ENCODE measurements at regions not wholly inside any gene's neighbourhood (a gene's known extent, or its start where the extent isn't known, plus 50 kb on each side); places are given as distances from the start of the nearest gene placed in this dataset.

DNA sequence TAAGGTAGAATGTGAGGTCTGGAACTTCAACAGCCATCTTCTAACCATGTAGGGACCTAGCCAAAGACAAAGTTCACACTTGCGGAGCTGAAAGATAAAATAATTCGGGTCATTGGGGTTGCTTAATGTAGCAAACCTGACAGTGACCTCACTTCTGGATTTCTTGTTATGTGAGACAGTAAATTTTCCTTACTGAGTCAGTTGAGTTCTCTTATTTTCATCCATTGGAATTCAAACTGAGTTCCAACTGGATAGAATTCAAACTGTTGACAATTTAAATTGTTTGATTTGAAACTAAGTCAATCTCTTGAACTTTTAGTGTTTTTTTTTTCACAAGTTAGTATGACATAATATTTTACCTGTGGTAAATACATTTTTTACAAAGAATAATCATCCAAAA, 406.5 kb downstream of the ADAMTS20 start:
- TF ChIP-seq IKZF3 (tag by site-specific recombination; IDR thresholded peaks at IDR 0.05) (no peak), OSR2 (tag by site-specific recombination; IDR thresholded peaks at IDR 0.05) (no peak), ZNF133 (tag by site-specific recombination; IDR thresholded peaks at IDR 0.05) (no peak)
- TF ChIP-seq, protein P1, sequence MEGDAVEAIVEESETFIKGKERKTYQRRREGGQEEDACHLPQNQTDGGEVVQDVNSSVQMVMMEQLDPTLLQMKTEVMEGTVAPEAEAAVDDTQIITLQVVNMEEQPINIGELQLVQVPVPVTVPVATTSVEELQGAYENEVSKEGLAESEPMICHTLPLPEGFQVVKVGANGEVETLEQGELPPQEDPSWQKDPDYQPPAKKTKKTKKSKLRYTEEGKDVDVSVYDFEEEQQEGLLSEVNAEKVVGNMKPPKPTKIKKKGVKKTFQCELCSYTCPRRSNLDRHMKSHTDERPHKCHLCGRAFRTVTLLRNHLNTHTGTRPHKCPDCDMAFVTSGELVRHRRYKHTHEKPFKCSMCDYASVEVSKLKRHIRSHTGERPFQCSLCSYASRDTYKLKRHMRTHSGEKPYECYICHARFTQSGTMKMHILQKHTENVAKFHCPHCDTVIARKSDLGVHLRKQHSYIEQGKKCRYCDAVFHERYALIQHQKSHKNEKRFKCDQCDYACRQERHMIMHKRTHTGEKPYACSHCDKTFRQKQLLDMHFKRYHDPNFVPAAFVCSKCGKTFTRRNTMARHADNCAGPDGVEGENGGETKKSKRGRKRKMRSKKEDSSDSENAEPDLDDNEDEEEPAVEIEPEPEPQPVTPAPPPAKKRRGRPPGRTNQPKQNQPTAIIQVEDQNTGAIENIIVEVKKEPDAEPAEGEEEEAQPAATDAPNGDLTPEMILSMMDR (tag by site-specific recombination; IDR thresholded peaks at IDR 0.05): no peak
- TF ChIP-seq, protein P2, sequence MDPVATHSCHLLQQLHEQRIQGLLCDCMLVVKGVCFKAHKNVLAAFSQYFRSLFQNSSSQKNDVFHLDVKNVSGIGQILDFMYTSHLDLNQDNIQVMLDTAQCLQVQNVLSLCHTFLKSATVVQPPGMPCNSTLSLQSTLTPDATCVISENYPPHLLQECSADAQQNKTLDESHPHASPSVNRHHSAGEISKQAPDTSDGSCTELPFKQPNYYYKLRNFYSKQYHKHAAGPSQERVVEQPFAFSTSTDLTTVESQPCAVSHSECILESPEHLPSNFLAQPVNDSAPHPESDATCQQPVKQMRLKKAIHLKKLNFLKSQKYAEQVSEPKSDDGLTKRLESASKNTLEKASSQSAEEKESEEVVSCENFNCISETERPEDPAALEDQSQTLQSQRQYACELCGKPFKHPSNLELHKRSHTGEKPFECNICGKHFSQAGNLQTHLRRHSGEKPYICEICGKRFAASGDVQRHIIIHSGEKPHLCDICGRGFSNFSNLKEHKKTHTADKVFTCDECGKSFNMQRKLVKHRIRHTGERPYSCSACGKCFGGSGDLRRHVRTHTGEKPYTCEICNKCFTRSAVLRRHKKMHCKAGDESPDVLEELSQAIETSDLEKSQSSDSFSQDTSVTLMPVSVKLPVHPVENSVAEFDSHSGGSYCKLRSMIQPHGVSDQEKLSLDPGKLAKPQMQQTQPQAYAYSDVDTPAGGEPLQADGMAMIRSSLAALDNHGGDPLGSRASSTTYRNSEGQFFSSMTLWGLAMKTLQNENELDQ (tag by site-specific recombination; IDR thresholded peaks at IDR 0.05; ENCODE audit: low read depth): no peak
